HG02642 (cell line): ENCODE measurements at regions not wholly inside any gene's neighbourhood (a gene's known extent, or its start where the extent isn't known, plus 50 kb on each side); places are given as distances from the start of the nearest gene placed in this dataset.
"Not testable (repeated sequence)": the region's sequence is repeated elsewhere in the genome, so short reads cannot be mapped to it uniquely, and the experiment has no call there.

ENCODE experiments used
- ATAC-seq: cut with Tn5 transposase; IDR thresholded peaks from one replicate; pipeline ENCODE4 v1.9.1; 2021; ENCODE audit warnings: mild to moderate bottlenecking; ENCODE audit not compliant: unreplicated experiment, poor library complexity

DNA sequence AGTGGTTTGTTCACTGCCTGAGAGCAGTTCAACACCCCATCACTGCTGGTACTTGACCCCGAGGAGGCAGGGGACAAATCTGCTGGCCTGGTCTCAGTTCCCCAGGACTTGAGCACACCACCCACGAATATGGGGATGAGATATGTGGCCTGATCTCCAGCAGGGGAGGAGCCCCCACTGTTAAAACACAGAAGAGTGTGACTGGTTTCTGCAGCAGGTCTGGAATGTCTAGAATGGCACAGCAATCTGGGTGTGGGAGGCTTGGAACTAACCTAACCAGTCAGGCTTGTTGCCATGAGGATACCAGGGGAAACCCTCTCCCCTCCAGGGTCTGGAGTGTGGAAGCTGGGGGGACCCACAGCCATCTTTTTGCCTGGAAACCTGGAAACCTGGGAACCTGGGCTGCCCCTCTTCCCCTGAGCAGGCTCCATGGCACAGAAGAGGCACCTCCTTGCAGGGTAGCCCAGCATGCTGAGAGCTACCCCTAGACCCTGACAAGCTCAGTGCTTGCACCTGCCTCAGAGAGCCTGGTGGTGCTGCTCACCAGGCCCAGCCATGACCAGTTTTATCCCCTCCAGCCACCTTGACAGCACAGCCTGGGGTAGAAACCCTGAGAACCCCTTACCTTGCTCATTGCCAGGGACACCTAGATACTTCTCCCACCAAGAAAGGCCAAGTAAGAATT lies 273.8 kb downstream of the LIG4 start:
- no peak for ATAC-seq

DNA sequence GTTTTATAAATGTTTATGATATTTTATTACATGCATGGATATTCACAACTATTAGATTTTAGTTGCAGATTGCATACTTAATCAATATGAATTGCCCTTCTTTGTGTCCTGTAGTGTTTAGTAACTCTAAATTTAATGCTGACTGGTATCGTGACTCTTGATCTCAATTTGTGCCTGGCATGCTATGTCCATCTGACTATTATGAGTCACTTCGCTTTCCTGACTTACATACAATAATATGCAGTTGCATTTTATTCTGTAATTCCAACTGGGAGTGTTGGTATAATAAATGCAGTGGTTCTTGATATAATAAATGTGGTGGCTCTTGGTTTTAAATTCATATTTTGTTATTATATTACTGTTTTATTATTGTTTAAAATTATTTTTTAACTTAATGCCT lies 277.5 kb downstream of the LIG4 start:
- ATAC-seq: no peak

DNA sequence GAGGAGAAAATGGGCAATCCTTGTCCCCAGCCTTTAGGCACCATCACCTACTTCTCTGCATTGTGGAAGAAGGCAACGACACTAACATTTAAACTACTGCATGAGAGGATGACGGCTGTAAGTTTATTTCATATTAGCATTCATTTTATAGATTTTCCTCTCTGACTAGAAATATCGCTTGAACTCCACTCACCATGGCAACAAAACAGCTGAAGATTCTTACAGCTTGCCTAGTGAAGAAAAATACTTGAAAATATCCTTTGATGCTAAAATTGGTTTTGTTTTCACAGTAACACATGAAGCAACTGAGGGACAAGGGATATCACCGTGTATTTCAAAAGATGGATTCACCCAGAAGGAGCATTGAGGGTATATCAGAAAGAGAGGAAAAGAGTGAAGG lies 284.3 kb downstream of the LIG4 start:
- no peak for ATAC-seq

- ATAC-seq: no peak
Observed at GRCh38 chr13:107928762-107929161, 286.6 kb downstream of the LIG4 start.

DNA sequence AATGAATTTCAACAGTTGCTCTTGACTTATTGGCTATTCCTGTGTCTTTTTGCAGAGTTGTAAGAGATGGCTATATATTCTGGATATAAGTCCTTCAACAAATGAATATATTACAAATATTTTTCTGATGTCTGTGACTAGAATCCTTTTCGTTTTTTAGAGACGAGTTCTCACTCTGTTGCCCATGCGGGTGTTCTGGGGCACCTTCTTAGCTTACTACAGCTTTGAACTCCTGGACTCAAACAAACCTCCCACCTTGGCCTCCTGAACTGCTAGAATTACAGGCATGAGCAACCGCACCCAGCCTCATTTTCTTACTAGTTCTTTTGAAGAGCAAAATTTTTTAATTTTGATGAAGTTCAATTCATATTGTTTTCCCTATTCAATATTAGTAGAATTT lies 287.8 kb downstream of the LIG4 start:
- ATAC-seq: no peak

- ATAC-seq: not testable (repeated sequence)
Observed at GRCh38 chr13:107926515-107926914, 288.8 kb downstream of the LIG4 start.

DNA sequence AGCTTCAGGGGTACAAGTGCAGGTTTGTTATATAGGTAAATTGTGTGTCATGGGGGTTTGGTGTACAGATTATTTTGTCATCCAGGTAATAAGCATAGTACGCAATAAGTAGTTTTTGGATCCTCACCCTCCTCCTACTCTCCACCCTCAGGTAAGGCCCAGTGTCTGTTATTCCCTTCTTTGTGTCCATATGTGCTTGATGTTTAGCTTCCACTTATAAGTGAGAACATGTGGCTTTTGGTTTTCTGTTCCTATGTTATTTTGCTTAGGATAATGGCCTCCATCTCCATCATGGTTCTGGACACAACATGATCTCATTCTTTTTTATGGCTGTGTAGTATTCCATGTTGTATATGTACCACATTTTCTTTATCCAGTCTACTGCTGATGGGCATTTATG lies 298.4 kb downstream of the LIG4 start:
- not testable (repeated sequence) for ATAC-seq

DNA sequence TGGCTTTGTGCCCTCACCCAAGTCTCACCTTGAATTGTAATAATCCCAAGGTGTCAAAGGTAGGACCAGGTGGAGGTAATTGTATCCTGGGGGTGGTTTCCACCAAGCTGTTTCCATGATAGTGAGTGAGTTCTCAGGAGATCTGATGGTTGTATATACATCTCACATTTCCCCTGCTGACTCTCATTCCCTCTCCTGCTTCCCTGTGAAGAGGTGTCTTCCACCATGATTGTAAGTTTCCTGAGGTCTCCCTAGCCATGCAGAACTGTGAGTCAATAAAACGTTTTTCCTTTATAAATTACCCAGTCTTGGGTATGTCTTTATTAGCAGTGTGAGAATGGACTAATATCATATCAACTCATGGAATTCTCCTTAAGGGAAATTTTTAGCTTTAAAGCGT lies 302.6 kb downstream of the LIG4 start:
- ATAC-seq: no peak

- no peak for ATAC-seq
Observed at GRCh38 chr13:107907065-107907805, 308.1 kb downstream of the LIG4 start.

- no peak for ATAC-seq
Observed at GRCh38 chr13:107906131-107906530, 309.2 kb downstream of the LIG4 start.

GRCh38 chr13:107901996-107902562 lies 313.3 kb downstream of the LIG4 start:
- ATAC-seq: no peak

DNA sequence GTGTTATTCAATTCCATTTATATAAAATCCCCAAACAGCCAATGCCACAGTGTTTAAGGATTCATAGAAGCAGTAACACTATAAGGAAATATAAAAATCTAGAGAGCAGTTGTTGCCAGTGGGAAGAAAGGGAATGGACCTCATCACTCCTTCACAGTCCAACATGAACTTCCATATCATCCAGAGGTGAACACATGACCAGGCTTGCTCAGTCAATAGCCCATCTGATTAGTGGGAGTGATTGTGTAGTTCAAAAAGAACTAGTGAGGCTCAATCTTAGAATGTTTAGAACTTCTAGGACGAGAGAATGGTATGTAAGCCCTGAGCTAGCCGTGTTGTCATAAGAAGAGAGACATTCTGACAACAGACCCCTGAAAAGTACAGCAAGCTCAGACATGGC lies 314.1 kb downstream of the LIG4 start:
- ATAC-seq: no peak

GRCh38 chr13:107900775-107901174 lies 314.6 kb downstream of the LIG4 start:
- no peak for ATAC-seq

GRCh38 chr13:107886118-107886517 lies 329.2 kb downstream of the LIG4 start:
- ATAC-seq: no peak

GRCh38 chr13:107884564-107884963 lies 330.8 kb downstream of the LIG4 start:
- no peak for ATAC-seq

DNA sequence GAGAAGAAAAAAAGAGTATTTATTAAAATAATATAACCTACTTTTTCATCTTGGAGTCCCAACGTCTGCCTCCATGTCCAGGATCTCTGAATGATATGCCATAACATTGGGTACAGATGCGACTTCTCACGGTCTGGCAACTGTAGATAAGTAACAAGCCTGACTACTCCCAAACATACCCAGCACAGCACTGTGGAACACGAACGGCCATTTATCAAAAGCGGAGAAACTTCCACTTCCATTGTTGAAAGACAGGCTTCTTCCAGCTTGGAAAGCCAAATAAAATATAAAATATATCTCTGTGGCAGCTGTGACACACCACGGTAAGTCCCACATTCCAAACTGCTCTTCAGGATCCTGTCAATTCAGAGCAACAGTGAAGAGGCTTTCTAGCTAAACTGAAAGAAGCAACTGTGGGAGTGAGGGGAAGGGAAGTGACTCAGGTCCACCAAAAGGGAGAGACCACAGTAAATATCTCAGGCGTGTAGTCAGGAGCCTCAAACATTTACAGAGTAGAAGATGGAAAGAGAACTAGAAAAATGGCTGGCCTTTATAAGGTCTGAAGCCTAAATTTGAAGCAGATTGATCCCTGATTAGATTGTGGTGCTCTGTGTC lies 331.7 kb downstream of the LIG4 start:
- no peak for ATAC-seq

DNA sequence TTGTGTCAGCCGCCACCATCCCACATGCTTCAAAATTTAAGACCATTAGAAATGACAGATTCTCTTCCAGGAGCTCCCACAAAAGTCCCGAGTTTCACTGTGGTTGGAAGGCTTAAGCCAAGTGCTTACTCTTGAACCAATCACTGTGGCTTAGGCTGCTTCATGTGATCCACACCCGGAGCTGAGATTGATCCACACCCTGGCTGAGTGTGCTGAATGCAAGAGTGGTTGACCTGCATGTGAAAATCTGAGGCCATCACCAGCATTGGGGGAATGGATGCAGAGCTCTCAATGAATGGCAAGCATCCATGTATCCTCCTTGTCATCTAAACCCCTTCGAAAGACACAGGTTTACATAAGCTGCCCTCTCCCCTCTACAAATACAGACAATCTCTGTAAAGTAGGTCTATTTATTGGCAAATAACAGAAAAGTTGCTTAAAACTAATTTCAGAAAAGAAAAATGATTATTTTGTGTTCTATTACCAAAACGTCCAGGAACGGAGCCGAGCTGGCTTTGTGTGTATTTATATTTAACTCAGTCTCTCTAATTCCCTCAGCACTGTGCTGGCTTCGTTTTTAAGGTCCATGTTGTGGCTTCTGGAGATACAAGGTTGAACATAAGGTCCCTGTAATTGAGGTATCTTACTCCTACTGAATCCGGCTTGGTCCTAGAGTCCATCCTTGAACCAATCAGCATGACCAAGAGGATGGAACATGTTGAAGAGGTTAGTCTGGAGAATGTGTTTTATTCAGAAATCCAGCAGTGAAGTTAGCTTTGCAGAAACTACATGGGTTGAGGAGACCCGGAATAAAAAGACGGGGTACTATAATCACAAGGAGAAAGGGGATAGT lies 332.4 kb downstream of the LIG4 start:
- no peak for ATAC-seq

- no peak for ATAC-seq
Observed at GRCh38 chr13:107881362-107881761, 334.0 kb downstream of the LIG4 start.

GRCh38 chr13:107874456-107874855 lies 340.9 kb downstream of the LIG4 start:
- ATAC-seq: no peak

GRCh38 chr13:107873926-107874325 lies 341.4 kb downstream of the LIG4 start:
- no peak for ATAC-seq
